Retinal pigment epithelial cell (primary cell): ENCODE measurements at regions not wholly inside any gene's neighbourhood (a gene's known extent, or its start where the extent isn't known, plus 50 kb on each side); places are given as distances from the start of the nearest gene placed in this dataset.

ENCODE experiments used
- DNase-seq: peaks from one replicate; pipeline ENCODE4 v3.0.0-alpha.2; 2010; ENCODE audit warnings: low read depth
- H3K4me3 ChIP-seq: 2 replicates; pipeline ENCODE4 v1.5.1; 2011; ENCODE audit warnings: mild to moderate bottlenecking, low read length, control low read depth, moderate library complexity
- CTCF ChIP-seq: conservative IDR thresholded peaks from 2 replicates; pipeline ENCODE4 v1.5.1; 2011; ENCODE audit warnings: low read depth, low read length, control low read depth, inconsistent platforms

GRCh38 chr2:150045601-150046000, 441.9 kb downstream of the RND3 start:
- H3K4me3 ChIP-seq, result no peak overlapping the region
- no peak for DNase-seq
- TF ChIP-seq CTCF, result no peak

GRCh38 chr2:150043172-150043500, 444.3 kb downstream of the RND3 start:
- no peak for DNase-seq
- no peak overlapping the region for H3K4me3 ChIP-seq
- no peak for TF ChIP-seq CTCF

- DNase-seq, result no peak
- no peak for TF ChIP-seq CTCF
- no peak overlapping the region for H3K4me3 ChIP-seq
These were observed 444.8 kb downstream of the RND3 start for GRCh38 chr2:150042500-150043171.

- DNase-seq, result no peak
- TF ChIP-seq CTCF, result no peak
- H3K4me3 ChIP-seq, result no peak overlapping the region
These were observed 445.6 kb downstream of the RND3 start for GRCh38 chr2:150041722-150042425.

GRCh38 chr2:150036622-150037021, 449.0 kb upstream of the MMADHC start:
- no peak for TF ChIP-seq CTCF
- DNase-seq, result no peak
- no peak overlapping the region for H3K4me3 ChIP-seq

- H3K4me3 ChIP-seq, result no peak overlapping the region
- no peak for TF ChIP-seq CTCF
- no peak for DNase-seq
These were observed 447.1 kb upstream of the MMADHC start for GRCh38 chr2:150034665-150035064.
